ENCODE measurements at regions not wholly inside any gene's neighbourhood (a gene's known extent, or its start where the extent isn't known, plus 50 kb on each side); places are given as distances from the start of the nearest gene placed in this dataset.
A peak's percentile ranks its signal among the peaks of the same experiment; 100 is the strongest.
"Not testable (repeated sequence)": the region's sequence is repeated elsewhere in the genome, so short reads cannot be mapped to it uniquely, and the experiment has no call there.

- DNase-seq: not testable (repeated sequence)
Observed at GRCh38 chr17:33959098-33959497, 296.0 kb upstream of the CCL2 start.

- DNase-seq: peak; percentile 26
Observed at GRCh38 chr17:33962857-33963655, 292.0 kb upstream of the CCL2 start.

- DNase-seq: peak; percentile 73
Observed at GRCh38 chr17:33964344-33964979, 290.6 kb upstream of the CCL2 start.

DNA sequence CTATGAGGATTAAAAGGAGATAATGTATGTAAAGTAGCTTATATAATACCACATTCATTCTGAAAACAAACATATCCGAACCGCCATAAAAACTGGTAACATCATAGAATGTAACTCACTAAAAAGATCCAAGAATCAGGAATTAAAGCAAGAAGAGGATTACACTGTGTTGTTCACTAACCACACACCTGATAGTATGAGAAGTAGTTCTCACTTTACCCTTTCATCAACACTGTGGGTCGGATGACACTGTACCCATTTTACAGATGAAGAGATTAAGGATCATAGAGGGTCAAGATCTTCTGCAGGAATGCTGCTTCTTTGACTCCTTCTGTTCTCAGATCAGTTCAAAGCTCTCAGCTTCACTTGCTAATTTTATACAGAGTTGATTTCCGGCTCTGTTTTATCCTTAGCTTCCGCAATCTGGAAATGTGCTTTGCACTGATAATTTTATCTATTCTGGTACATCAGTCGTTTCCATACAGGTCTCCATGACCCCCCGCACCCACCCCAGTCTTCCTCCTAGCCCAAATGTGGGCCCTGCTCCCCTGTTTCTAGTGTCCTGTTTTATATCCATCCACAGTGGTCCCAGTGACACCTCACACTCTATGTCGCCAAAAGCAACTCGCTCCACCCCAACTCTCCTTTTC lies 288.6 kb upstream of the CCL2 start:
- DNase-seq: no peak

DNA sequence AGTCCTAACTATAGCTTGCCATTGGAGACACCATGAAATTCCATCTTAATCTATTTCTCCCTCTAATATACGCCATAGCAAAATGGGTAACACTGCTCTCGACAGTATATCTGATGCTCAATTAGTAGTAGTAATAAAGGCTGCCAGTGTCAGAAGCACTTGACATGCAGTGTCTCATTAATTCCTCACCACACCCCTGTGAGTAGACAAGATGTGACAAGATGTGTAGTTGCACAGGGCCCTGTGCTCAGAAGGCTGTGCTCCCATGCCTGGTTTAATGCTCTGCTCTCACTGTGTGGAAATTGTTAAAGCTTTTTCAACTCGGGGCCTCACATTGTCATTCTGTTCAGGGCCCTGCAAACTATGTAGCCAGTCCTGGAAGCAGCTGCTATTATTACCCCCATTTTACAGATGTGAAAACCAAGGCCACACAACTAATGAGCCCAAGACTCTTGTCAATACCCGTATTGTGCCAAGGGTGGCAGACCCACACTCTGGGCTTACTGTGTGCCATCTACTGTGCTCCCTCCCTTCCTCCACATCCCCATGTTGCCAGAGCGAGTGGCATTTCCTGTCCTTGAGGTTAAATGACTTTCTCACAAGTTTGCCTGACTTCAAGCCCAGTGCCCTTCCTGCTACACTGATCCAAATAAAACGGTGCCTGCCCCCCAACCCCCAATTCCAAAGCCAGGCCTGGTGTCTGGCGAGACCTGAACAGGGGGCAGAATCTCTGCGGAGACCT lies 287.3 kb upstream of the CCL2 start:
- DNase-seq: peak; percentile 86

DNA sequence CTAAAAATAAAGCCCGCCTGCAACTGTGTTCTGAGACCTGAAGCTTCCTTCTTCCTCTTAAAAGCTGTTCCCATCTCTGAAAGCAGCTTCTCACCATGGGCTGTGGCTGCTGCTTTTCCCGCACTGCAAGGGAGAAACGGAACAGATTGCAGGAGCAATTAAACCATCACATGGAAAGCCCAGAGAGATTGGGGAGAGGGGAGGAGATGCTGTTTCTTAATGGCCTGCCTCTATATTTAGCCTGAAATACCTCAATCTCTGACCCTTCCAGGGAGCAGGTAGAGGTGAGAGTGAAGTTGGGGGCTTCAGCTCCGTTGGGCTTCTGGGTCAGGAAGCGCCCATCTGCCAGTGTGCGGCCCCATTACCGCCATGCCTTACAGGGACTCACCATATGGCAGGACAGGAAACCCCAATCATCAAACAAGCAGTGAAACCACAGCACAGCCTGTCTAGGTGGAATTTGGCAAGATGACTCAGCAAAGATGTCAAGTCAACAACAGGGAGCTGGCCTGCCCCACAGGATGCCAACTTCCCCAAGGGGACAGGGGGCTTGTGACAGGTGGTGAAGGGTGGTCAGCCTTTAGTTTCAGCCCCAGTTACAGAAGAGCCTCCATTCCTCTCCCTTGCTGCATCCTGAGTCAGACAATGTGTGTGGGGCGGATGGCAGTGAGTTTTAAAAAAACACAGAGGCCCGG lies 286.6 kb upstream of the CCL2 start:
- peak; percentile 99 for DNase-seq

DNA sequence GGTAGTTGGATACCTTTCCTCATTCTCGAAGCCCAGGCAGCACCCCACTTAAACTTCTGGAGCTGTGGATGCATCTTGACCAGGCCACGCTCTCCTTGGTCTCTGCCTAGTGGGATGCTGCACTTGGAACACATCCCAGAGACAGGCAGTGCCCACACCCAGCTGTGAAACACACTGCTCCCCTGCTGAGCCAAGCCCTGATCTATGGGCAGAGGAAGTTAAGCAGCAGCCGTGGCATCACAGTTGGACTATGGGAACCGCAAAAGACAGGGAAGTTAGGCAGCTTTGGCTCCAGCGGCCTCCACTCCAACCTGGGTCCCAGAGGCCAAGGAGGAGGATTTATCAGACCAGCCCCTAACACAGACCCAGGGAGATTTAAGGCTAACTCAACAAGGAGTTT lies 284.8 kb upstream of the CCL2 start:
- DNase-seq: peak; percentile 86

DNA sequence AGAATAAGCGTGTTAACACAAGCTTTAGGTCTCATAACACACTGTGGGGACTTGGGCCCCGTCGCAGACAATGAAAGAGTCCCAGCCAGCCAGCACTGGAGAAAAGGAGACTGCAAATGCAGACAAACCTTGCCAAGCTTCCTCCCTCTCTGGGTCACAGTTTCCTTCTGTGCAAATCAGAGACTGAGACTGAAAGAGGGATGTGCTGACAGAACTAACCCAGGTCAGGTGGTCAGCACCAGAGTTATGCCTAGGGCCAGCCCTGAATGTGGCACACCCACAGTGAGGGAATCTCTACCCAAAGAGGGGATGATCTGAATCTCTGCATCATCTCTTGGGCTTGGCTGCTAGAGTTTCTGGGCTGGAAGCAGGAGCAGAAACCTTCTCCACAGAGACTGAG lies 282.3 kb upstream of the CCL2 start:
- no peak for DNase-seq

DNA sequence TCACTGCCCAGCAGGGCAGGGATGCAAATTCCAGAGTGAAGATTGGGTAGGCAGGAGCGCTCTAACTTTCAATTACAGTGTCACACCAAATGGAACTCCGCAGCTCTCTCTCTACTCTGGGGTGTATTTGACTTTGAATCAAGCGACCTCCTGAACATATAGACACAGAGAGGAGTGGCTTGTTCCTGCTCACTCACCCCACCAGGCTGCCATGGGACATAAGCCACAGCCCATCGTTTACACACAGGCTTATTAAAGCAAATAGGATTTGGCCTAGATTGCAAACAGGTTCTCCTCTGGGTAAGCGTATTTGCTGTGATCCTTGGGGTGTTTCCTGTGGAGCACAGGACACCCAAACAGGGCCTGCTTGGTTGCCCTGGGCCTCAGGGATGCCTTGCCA lies 281.6 kb upstream of the CCL2 start:
- DNase-seq: peak; percentile 74

DNA sequence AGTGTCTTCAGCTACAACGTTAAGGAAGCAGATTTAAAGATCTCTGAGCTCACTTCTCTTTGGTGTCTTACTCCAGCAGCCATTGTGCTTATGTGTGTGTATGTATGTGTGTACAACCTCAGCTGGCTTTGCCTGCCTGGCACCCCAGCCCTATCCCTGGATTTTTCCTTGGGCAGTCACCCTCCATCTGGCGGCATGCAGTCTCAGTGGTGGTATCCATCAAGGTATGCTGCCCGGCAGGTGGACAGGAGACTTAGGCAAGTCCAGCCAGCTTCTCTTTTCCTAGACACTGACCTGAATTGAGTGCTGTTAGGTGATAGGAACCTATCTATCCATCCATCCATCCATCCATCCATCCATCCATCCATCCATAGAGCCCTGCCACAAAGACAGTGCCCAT lies 280.8 kb upstream of the CCL2 start:
- DNase-seq: no peak

GRCh38 chr17:33976831-33977230 lies 278.3 kb upstream of the CCL2 start:
- DNase-seq: no peak

- DNase-seq: no peak
Observed at GRCh38 chr17:33977729-33978514, 277.2 kb upstream of the CCL2 start.

GRCh38 chr17:33978889-33979288 lies 276.2 kb upstream of the CCL2 start:
- no peak for DNase-seq

DNA sequence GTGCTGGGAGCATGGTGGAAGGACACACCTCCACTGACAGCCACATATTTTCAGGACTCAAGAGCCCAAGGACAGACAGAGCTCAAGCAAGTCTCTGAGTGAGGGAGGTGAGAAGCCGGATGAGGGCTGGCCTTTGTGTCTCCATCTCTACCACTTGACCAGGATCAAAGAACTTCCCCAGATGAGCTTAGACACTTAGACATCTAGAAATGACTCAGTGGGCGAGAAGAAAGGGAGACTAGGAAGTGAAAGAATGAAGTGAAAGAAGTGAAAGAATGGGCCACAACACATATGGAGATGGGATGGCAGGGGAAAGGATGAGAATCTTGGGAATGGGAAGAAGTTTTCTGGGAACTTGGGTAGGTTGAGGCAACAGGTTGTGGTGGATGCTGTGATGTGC lies 274.9 kb upstream of the CCL2 start:
- no peak for DNase-seq

- DNase-seq: peak; percentile 99
Observed at GRCh38 chr17:33981711-33982601, 273.1 kb upstream of the CCL2 start.

DNA sequence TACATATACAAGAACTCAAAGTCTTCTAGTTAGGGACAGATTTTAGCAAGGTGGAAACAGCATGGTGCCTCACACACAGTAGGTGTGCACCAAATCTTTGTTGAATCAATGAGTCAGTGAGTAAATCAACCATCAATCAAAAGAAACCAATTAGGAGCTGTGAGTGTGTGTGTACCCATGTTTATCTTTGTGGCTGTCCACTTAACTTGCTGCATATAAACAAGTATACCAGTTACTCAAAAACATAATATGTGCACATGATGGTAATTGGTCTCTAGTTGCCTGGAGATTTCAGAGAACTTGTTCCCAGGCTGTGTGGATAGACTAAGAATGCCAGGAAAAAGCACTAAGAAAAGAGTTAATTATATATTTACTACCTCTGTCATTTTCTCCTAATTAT lies 272.2 kb upstream of the CCL2 start:
- DNase-seq: peak; percentile 90

DNA sequence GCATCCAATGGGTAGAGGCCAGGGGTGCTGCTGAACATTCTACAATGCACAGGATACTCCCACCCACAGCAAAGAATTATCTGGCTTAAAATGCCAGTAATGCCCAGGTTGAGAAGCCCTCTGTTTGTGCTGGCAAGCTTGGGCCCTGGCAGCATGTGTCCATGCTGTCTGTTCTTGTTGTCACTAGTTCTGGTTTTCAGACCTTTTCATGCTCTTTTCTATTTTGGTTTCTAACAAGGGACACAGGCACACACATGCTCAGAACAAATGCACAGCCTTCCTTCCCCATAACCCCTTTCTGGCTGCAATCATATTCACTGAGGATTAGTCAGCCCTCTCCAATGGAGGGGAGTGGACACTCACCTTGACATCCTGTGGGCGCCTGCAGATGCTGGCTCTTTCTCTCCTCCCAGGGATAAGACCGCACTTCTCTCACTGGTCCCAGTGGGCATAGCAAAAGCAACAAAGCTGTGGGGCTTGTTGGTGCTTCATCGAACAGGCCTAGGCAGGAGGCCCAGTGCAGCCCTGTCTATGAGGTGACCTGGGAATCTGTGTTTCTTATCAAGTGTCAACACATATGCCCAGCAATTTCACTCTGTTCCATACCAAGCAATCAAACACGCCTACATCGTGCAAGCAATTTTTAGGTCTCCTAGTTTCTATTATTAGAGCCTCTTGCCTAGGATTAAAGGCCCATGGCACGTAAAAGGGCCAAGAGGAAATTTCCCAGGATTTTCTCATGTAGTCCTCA lies 271.1 kb upstream of the CCL2 start:
- DNase-seq: peak; percentile 63

DNA sequence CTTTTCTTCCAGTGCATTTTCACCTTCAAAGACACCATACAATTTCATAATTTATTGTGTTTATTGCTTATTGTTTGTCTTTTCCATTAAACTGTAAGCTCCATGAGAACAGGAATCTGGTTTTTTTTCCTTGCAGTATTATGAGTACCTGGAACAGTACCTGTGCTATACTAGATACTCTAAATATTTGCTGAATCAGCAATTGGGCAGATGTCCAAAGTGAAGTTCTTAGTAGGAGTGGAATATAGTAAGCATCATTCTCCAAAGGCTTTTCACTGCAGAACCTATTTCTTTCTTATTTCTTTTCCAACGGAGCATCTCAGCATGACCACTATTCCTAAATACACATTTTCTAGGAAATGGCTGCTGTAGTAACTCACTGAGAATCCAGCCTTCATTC lies 269.0 kb upstream of the CCL2 start:
- no peak for DNase-seq

- DNase-seq: no peak
Observed at GRCh38 chr17:33986566-33986965, 268.5 kb upstream of the CCL2 start.

GRCh38 chr17:33987162-33987561 lies 267.9 kb upstream of the CCL2 start:
- DNase-seq: peak; percentile 72

Measured in NCI-H69 (cell line).